ENCODE measurements at regions not wholly inside any gene's neighbourhood (a gene's known extent, or its start where the extent isn't known, plus 50 kb on each side); places are given as distances from the start of the nearest gene placed in this dataset.

GRCh38 chr2:118527571-118527970 lies 319.9 kb downstream of the EN1 start:
- DNase-seq (ENCODE audit: low spot score in 2 of 2) (no peak), ATAC-seq (no peak)
- H3K36me3 Mint-ChIP-seq: no peaks in the 10 kb centered on the region
- H3K4me3 Mint-ChIP-seq: no peak overlapping the region
- H3K4me1 Mint-ChIP-seq: no peaks in the 10 kb centered on the region
- no peaks in the 10 kb centered on the region for H3K9me3 Mint-ChIP-seq
- H3K27ac Mint-ChIP-seq: no peak overlapping the region

DNA sequence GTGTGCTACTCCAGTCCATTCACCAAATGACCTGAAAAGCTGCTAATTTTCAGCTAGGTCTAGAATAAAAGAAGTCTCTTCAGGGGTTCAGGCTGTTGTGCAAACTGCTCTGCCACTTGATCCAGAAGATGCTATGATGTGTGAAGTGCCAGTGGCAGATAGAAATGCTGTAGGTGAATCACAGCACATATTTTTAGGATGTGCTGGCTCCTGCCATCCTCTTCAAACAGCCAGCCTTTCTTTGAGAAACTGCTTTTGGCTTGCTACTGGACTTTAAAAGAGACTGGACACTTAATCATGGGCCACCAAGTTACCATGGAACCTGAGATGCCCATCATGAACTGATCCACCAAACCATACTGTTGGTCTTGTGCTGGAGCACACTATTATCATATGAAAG lies 322.1 kb downstream of the EN1 start:
- Mint-ChIP-seq H3K36me3 (no peaks in the 10 kb centered on the region), H3K9me3 (peaks cover 7% of the 10 kb centered on the region), H3K4me3 (no peak overlapping the region), H3K4me1 (no peaks in the 10 kb centered on the region), H3K27ac (no peak overlapping the region)
- ATAC-seq (no peak), DNase-seq (ENCODE audit: low spot score in 2 of 2) (no peak)

GRCh38 chr2:118524911-118525310 lies 322.5 kb downstream of the EN1 start:
- no peaks in the 10 kb centered on the region for H3K4me1 Mint-ChIP-seq
- no peak overlapping the region for H3K4me3 Mint-ChIP-seq
- no peak for ATAC-seq
- no peaks in the 10 kb centered on the region for H3K36me3 Mint-ChIP-seq
- no peak overlapping the region for H3K27ac Mint-ChIP-seq
- DNase-seq (ENCODE audit: low spot score in 2 of 2): no peak
- peaks cover 7% of the 10 kb centered on the region for H3K9me3 Mint-ChIP-seq

- Mint-ChIP-seq H3K36me3 (no peaks in the 10 kb centered on the region), H3K27ac (no peak overlapping the region), H3K4me1 (no peaks in the 10 kb centered on the region), H3K9me3 (peaks cover 7% of the 10 kb centered on the region), H3K4me3 (no peak overlapping the region)
- no peak for DNase-seq (ENCODE audit: low spot score in 2 of 2)
- ATAC-seq: no peak
These were observed 323.7 kb downstream of the EN1 start for GRCh38 chr2:118523761-118524160.

GRCh38 chr2:118521960-118522359 lies 325.5 kb downstream of the EN1 start:
- DNase-seq (ENCODE audit: low spot score in 2 of 2): no peak
- ATAC-seq: no peak
- Mint-ChIP-seq H3K9me3 (peaks cover 10% of the 10 kb centered on the region), H3K4me1 (no peaks in the 10 kb centered on the region), H3K4me3 (no peak overlapping the region), H3K27ac (no peak overlapping the region), H3K36me3 (no peaks in the 10 kb centered on the region)

DNA sequence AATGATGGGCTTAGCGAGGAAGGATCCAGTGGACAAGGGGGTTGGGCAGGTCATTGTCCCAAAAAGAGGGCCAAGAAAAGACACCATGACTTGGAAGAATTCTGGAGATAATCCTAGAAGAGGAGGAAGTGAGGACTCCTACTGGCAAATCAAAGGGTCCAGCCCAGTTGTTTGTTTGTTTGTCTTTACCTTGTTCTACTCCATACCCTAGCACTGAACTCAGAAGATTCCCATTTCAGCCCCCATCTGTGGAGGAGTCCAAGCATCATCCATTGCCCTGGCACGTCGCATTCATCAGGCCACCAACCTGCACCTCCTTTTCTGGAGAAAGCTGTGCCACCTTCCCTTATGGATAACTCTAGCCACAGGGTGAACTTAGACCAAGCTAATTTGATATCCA lies 326.2 kb downstream of the EN1 start:
- Mint-ChIP-seq H3K4me1 (no peaks in the 10 kb centered on the region), H3K27ac (no peak overlapping the region), H3K4me3 (no peak overlapping the region), H3K9me3 (peaks cover 10% of the 10 kb centered on the region), H3K36me3 (no peaks in the 10 kb centered on the region)
- ATAC-seq (no peak), DNase-seq (ENCODE audit: low spot score in 2 of 2) (no peak)

GRCh38 chr2:118520246-118520645 lies 327.2 kb downstream of the EN1 start:
- Mint-ChIP-seq H3K27ac (no peak overlapping the region), H3K9me3 (peaks cover 13% of the 10 kb centered on the region), H3K4me3 (no peak overlapping the region), H3K36me3 (no peaks in the 10 kb centered on the region), H3K4me1 (no peaks in the 10 kb centered on the region)
- DNase-seq (ENCODE audit: low spot score in 2 of 2) (no peak), ATAC-seq (no peak)

DNA sequence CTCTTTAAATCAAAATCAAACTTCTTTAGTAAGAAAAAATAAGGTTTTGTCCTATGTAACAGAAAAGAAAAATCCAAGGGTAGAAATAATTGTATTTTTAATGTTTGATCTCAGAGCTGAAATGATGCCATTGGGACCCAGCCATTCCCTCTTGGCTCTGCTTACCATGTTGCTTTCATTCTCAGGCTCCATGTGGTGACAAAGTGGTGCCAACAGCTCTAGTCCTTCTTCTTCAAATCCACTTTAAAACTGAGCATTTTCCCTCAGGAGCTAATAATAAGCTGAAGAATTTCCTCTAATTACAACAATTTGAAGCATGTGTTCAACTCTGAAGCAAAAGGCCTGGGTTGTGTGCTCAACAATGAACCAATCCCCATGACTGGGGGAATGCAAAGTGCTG lies 327.9 kb downstream of the EN1 start:
- Mint-ChIP-seq H3K4me3 (no peak overlapping the region), H3K9me3 (peaks cover 13% of the 10 kb centered on the region), H3K27ac (no peak overlapping the region), H3K4me1 (no peaks in the 10 kb centered on the region), H3K36me3 (no peaks in the 10 kb centered on the region)
- no peak for DNase-seq (ENCODE audit: low spot score in 2 of 2)
- ATAC-seq: no peak

- DNase-seq (ENCODE audit: low spot score in 2 of 2) (no peak), ATAC-seq (no peak)
- no peak overlapping the region for H3K4me3 Mint-ChIP-seq
- no peaks in the 10 kb centered on the region for H3K4me1 Mint-ChIP-seq
- no peak overlapping the region for H3K27ac Mint-ChIP-seq
- H3K36me3 Mint-ChIP-seq: no peaks in the 10 kb centered on the region
- H3K9me3 Mint-ChIP-seq: no peaks in the 10 kb centered on the region
These were observed 336.6 kb downstream of the EN1 start for GRCh38 chr2:118510807-118511206.

DNA sequence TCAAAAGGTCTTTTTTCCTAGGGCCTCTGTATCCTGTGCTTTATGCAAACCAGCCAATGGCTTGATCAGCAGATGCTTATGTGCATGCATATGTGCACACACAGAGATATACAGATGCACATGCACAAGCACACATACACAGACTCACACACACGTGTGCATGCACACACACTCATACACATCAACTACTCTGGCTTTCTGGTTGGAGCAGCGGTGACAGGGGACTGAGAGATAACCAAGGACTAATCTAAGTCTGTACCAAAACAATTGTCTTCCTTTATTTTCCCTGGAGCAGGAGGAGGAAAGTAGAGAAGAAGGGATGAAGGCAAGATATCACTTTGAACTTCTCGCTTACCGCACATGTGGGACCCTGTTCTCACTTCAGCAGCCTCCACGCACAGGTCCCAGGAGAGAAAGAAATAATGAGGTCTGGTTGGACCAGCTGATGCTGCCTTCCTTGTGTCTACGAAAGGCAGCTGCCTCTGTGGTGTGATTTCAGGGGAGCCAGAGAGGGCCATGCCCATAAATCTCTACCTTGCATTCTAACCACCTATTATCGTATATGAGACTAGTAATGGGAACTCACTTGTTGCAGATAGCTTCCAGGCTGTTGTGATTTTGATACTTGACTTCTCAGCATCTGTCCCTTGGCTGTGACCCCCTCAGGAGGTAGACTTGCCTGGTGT lies 338.0 kb downstream of the EN1 start:
- no peak for ATAC-seq
- no peak for DNase-seq (ENCODE audit: low spot score in 2 of 2)
- Mint-ChIP-seq H3K36me3 (no peaks in the 10 kb centered on the region), H3K4me3 (no peak overlapping the region), H3K4me1 (no peaks in the 10 kb centered on the region), H3K9me3 (no peaks in the 10 kb centered on the region), H3K27ac (no peak overlapping the region)

GRCh38 chr2:118508282-118508681 lies 339.2 kb downstream of the EN1 start:
- ATAC-seq (no peak), DNase-seq (ENCODE audit: low spot score in 2 of 2) (no peak)
- Mint-ChIP-seq H3K4me1 (no peaks in the 10 kb centered on the region), H3K36me3 (no peaks in the 10 kb centered on the region), H3K27ac (no peak overlapping the region), H3K4me3 (no peak overlapping the region), H3K9me3 (peaks cover under 1% of the 10 kb centered on the region)

GRCh38 chr2:118505436-118505835 lies 342.0 kb downstream of the EN1 start:
- Mint-ChIP-seq H3K27ac (no peak overlapping the region), H3K9me3 (peaks cover 7% of the 10 kb centered on the region), H3K4me1 (no peaks in the 10 kb centered on the region), H3K36me3 (no peaks in the 10 kb centered on the region), H3K4me3 (no peak overlapping the region)
- ATAC-seq: no peak
- no peak for DNase-seq (ENCODE audit: low spot score in 2 of 2)

GRCh38 chr2:118502106-118502505 lies 345.3 kb downstream of the EN1 start:
- H3K36me3 Mint-ChIP-seq: no peaks in the 10 kb centered on the region
- no peak overlapping the region for H3K4me3 Mint-ChIP-seq
- peaks cover 7% of the 10 kb centered on the region for H3K9me3 Mint-ChIP-seq
- ATAC-seq: no peak
- no peaks in the 10 kb centered on the region for H3K4me1 Mint-ChIP-seq
- no peak for DNase-seq (ENCODE audit: low spot score in 2 of 2)
- no peak overlapping the region for H3K27ac Mint-ChIP-seq

- no peaks in the 10 kb centered on the region for H3K4me1 Mint-ChIP-seq
- no peak overlapping the region for H3K4me3 Mint-ChIP-seq
- no peak for ATAC-seq
- peaks cover 7% of the 10 kb centered on the region for H3K9me3 Mint-ChIP-seq
- H3K36me3 Mint-ChIP-seq: no peaks in the 10 kb centered on the region
- DNase-seq (ENCODE audit: low spot score in 2 of 2): no peak
- H3K27ac Mint-ChIP-seq: no peak overlapping the region
These were observed 348.5 kb downstream of the EN1 start for GRCh38 chr2:118498943-118499342.

DNA sequence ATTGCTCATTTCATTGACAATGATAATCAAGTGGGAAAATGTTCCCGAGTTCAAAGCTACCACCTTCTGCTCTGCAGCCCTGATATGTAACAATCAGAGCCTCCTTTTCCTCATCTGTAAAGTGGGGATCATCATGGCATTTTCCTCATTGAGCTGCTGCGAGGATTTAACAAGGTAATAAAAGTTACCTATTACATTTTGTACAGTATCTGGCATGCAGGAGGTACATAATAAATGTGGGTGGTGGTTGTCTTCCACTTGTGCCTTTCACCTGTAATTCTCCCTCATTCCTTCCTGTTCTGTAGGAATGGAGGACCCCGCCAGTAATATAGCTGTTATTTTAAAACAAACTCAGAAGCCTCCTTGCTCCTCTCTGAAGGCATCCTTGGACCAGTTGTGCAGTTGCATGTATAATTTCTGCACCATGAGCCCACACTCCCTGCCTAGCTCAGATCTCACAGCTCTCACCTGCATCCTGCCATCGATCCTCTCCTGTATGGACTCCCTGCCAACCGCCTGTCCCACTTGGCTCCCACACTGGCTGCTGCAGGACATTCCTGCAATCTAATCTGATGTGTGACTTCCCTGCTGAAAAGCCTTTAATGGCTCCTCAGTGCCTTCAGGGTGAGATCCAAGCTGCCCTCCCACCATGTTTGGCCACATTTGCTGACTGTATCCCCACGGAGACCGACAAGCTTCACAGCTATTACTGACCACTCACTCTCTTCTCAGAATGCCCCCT lies 350.4 kb downstream of the EN1 start:
- DNase-seq (ENCODE audit: low spot score in 2 of 2) (no peak), ATAC-seq (no peak)
- Mint-ChIP-seq H3K4me1 (no peaks in the 10 kb centered on the region), H3K4me3 (no peak overlapping the region), H3K27ac (no peak overlapping the region), H3K9me3 (peaks cover 4% of the 10 kb centered on the region), H3K36me3 (no peaks in the 10 kb centered on the region)

GRCh38 chr2:118496467-118496866 lies 351.0 kb downstream of the EN1 start:
- Mint-ChIP-seq H3K4me3 (no peak overlapping the region), H3K36me3 (no peaks in the 10 kb centered on the region), H3K9me3 (peaks cover 4% of the 10 kb centered on the region), H3K4me1 (no peaks in the 10 kb centered on the region), H3K27ac (no peak overlapping the region)
- ATAC-seq (no peak), DNase-seq (ENCODE audit: low spot score in 2 of 2) (no peak)
